Keratinocyte (primary cell): ENCODE measurements at regions not wholly inside any gene's neighbourhood (a gene's known extent, or its start where the extent isn't known, plus 50 kb on each side); places are given as distances from the start of the nearest gene placed in this dataset.

Source experiments
- CTCF ChIP-seq, 3 experiments: IDR thresholded peaks in 1 of 3; conservative IDR thresholded peaks in 1 of 3; optimal IDR thresholded peaks in 1 of 3; 2 replicates in 2 of 3; 3 replicates in 1 of 3; pipeline versions ENCODE3 to v1.5.1; 2011; ENCODE audit warnings: low read length in 3 of 3, mild to moderate bottlenecking in 3 of 3, moderate library complexity in 2 of 3, control low read depth in 1 of 3, inconsistent platforms in 1 of 3; ENCODE audit not compliant: insufficient read depth in 2 of 3; ENCODE audit errors: extremely low read depth in 1 of 3
- EZH2 ChIP-seq: IDR thresholded peaks from one replicate; pipeline ENCODE4 v1.6.1; 2012; ENCODE audit warnings: inconsistent platforms, mild to moderate bottlenecking, low read length, moderate library complexity

- TF ChIP-seq CTCF (optimal IDR thresholded peaks at IDR 0.05 in 1 of 3, IDR thresholded peaks at IDR 0.05 in 1 of 3, conservative IDR thresholded peaks at IDR 0.05 in 1 of 3; ENCODE audit: extremely low read depth in 1 of 3, insufficient read depth in 2 of 3, low read length in 3 of 3) = no peak
- TF ChIP-seq EZH2 = no peak
Measured at GRCh38 chr3:126287171-126287535, 70.1 kb downstream of the KLF15 start.
